ENCODE measurements at regions not wholly inside any gene's neighbourhood (a gene's known extent, or its start where the extent isn't known, plus 50 kb on each side); places are given as distances from the start of the nearest gene placed in this dataset.

- DNase-seq = no peak
These were observed 461.7 kb upstream of the TENM4 start for GRCh38 chr11:79902493-79902892.

GRCh38 chr11:79897896-79898295, 457.1 kb upstream of the TENM4 start:
- DNase-seq = no peak

- no peak for DNase-seq
These were observed 455.4 kb upstream of the TENM4 start for GRCh38 chr11:79896258-79896657.

- DNase-seq = no peak
These were observed 453.3 kb upstream of the TENM4 start for GRCh38 chr11:79894111-79894510.

GRCh38 chr11:79890272-79890671, 449.4 kb upstream of the TENM4 start:
- DNase-seq = no peak

- no peak for DNase-seq
These were observed 424.1 kb upstream of the TENM4 start for GRCh38 chr11:79864882-79865281.

- no peak for DNase-seq
These were observed 419.5 kb upstream of the TENM4 start for GRCh38 chr11:79860336-79860735.

GRCh38 chr11:79857377-79858214, 416.8 kb upstream of the TENM4 start:
- no peak for DNase-seq

- no peak for DNase-seq
These were observed 411.3 kb upstream of the TENM4 start for GRCh38 chr11:79852176-79852575.

GRCh38 chr11:79845002-79845709, 404.3 kb upstream of the TENM4 start:
- no peak for DNase-seq

- DNase-seq = no peak
These were observed 393.2 kb upstream of the TENM4 start for GRCh38 chr11:79834015-79834414.

GRCh38 chr11:79830446-79830845, 389.6 kb upstream of the TENM4 start:
- no peak for DNase-seq

- DNase-seq = no peak
These were observed 389.1 kb upstream of the TENM4 start for GRCh38 chr11:79829891-79830290.

- DNase-seq = no peak
These were observed 381.9 kb upstream of the TENM4 start for GRCh38 chr11:79822766-79823165.

- DNase-seq = no peak
These were observed 372.7 kb upstream of the TENM4 start for GRCh38 chr11:79813551-79813950.

- DNase-seq = no peak
These were observed 368.7 kb upstream of the TENM4 start for GRCh38 chr11:79809487-79809886.

GRCh38 chr11:79807506-79807905, 366.7 kb upstream of the TENM4 start:
- DNase-seq = no peak

GRCh38 chr11:79796704-79797103, 355.9 kb upstream of the TENM4 start:
- no peak for DNase-seq

GRCh38 chr11:79794484-79795393, 353.9 kb upstream of the TENM4 start:
- DNase-seq = no peak

- no peak for DNase-seq
These were observed 353.2 kb upstream of the TENM4 start for GRCh38 chr11:79794057-79794456.

- no peak for DNase-seq
These were observed 346.1 kb upstream of the TENM4 start for GRCh38 chr11:79786961-79787360.

- no peak for DNase-seq
These were observed 343.0 kb upstream of the TENM4 start for GRCh38 chr11:79783833-79784232.

GRCh38 chr11:79768343-79768742, 327.5 kb upstream of the TENM4 start:
- DNase-seq = peak; percentile 11

Measured in NCI-H2171 treated with DMSO at 0.1 percent for 48 hours (cell line).